Prostate gland (tissue), 2 donors: ENCODE measurements at regions not wholly inside any gene's neighbourhood (a gene's known extent, or its start where the extent isn't known, plus 50 kb on each side); places are given as distances from the start of the nearest gene placed in this dataset.

Source experiments
- DNase-seq: peaks from one replicate; pipeline ENCODE4 v3.0.0-alpha.2; 2019; ENCODE audit warnings: low spot score
- H3K27ac ChIP-seq, 2 donors: fragments of 200-600 bp; sonication (generic); 2 replicates each; pipeline ENCODE4 v1.5.1; 2017 to 2019
- H3K27me3 ChIP-seq: fragments of 200-600 bp; sonication (generic); replicated peaks from 2 replicates; pipeline ENCODE4 v1.5.1; 2019; ENCODE audit not compliant: insufficient read depth
- H3K36me3 ChIP-seq, 2 donors: fragments of 200-600 bp; sonication (generic); 1 replicate in 1 of 2; 2 replicates in 1 of 2; pipeline versions ENCODE4 v1.5.1 to v1.8.1; 2017 to 2019
- H3K4me1 ChIP-seq: fragments of 200-600 bp; sonication (generic); replicated peaks from 2 replicates; pipeline ENCODE4 v1.5.1; 2019
- H3K4me3 ChIP-seq, 2 donors: fragments of 200-600 bp; sonication (generic); 2 replicates each; pipeline ENCODE4 v1.5.1; 2017 to 2019
- H3K9me3 ChIP-seq: fragments of 200-600 bp; sonication (generic); 2 replicates; pipeline ENCODE4 v1.5.1; 2017
- POLR2A ChIP-seq: fragments of 450-650 bp; IDR thresholded peaks from one replicate; pipeline ENCODE4 v1.6.1; 2016; ENCODE audit warnings: antibody characterized with exemption, mild to moderate bottlenecking
- POLR2AphosphoS5 ChIP-seq: sonication (generic); formaldehyde crosslinking; IDR thresholded peaks from one replicate; pipeline ENCODE4 v1.6.1; 2017; ENCODE audit warnings: antibody characterized with exemption
- WGBS: methylation state at CpG from one replicate; pipeline ENCODE4 v1.1.5; 2018; 5-methylcytosine and 5-hydroxymethylcytosine counted together
- intact Hi-C: fragments of 100-400 bp; cut with DNase I; formaldehyde crosslinking; loops from one replicate; pipeline ENCODE4 v1.14.2; 2022
- TF ChIP-seq, protein P1 (sequence below), 4 experiments: fragments of 200-600 bp in 2 of 4; fragments of 450-650 bp in 2 of 4; sonication (generic) in 2 of 4; IDR thresholded peaks; 1 replicate in 3 of 4; 2 replicates in 1 of 4; pipeline ENCODE4 v1.5.1; 2016 to 2019; ENCODE audit warnings: antibody characterized with exemption in 4 of 4, mild to moderate bottlenecking in 2 of 4, moderate library complexity in 2 of 4

DNA sequence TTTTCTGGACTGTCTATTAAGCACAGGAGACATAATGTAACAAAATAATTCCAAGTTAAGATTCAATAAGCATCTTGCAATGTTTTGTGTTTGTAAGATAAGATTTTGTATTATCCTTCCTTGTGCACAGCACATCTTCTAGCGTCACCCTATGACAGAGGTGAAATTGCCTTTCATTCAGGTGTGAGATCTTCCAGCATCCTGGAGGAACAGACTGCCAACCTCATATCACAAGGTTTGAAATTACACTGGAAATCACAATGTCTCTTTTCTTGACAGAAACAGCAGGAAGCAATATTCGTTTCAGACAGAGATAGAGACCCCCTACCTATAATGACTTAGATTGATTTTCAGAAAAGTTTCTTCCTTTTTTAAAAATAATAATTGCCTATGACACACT, 668.6 kb downstream of the GABRG1 start:
- TF ChIP-seq, protein P1, sequence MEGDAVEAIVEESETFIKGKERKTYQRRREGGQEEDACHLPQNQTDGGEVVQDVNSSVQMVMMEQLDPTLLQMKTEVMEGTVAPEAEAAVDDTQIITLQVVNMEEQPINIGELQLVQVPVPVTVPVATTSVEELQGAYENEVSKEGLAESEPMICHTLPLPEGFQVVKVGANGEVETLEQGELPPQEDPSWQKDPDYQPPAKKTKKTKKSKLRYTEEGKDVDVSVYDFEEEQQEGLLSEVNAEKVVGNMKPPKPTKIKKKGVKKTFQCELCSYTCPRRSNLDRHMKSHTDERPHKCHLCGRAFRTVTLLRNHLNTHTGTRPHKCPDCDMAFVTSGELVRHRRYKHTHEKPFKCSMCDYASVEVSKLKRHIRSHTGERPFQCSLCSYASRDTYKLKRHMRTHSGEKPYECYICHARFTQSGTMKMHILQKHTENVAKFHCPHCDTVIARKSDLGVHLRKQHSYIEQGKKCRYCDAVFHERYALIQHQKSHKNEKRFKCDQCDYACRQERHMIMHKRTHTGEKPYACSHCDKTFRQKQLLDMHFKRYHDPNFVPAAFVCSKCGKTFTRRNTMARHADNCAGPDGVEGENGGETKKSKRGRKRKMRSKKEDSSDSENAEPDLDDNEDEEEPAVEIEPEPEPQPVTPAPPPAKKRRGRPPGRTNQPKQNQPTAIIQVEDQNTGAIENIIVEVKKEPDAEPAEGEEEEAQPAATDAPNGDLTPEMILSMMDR (IDR thresholded peaks at IDR 0.05) = no peak
- TF ChIP-seq POLR2AphosphoS5 (no peak), POLR2A (no peak)
- H3K4me3 ChIP-seq = no peak overlapping the region
- WGBS = 78% methylated on average over 2 of the region's 2 CpGs
- H3K27ac ChIP-seq = no peak overlapping the region
- no peaks in the 10 kb centered on the region for H3K27me3 ChIP-seq
- intact Hi-C loops = no loop called here
- DNase-seq = no peak
- H3K9me3 ChIP-seq = no peaks in the 10 kb centered on the region
- H3K4me1 ChIP-seq = no peaks in the 10 kb centered on the region
- no peaks in the 10 kb centered on the region for H3K36me3 ChIP-seq

DNA sequence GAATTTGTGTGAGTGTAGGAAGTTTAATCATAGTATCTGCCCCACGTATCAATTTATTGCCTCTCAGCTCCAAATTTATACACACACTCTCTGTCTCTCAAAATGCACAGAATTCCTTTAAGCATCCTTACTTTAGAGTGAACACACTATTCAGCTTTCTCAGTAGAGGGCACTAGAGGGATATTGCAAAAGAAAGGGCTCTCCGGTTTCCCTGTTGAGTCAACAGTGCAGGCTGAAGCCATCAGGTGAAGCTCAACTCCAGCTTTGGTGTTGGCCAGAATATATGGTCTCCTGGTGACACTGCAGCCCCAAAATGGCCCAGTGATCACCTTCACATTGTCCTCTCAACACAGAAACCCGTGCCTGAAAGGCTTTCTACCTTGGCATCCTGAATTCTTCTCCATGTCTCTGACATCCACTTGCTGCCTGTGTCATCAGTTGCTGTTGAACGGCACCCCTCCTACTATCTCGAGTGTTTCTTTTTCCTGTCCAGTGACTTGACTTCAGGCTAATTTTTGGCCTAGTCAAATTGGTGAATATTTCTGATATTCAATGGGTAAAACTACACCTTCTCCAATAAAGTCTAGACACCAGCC, 670.5 kb downstream of the GABRG1 start:
- Histone ChIP-seq H3K36me3 (no peaks in the 10 kb centered on the region), H3K27ac (no peak overlapping the region), H3K4me1 (no peaks in the 10 kb centered on the region), H3K27me3 (no peaks in the 10 kb centered on the region), H3K9me3 (no peaks in the 10 kb centered on the region), H3K4me3 (no peak overlapping the region)
- DNase-seq = no peak
- no peak for TF ChIP-seq POLR2AphosphoS5
- TF ChIP-seq, protein P1 (IDR thresholded peaks at IDR 0.05) = peak in 2 of 4 experiments; percentile 10 to 14
- intact Hi-C loops = no loop called here
- WGBS = 42% methylated on average over 5 of the region's 5 CpGs

DNA sequence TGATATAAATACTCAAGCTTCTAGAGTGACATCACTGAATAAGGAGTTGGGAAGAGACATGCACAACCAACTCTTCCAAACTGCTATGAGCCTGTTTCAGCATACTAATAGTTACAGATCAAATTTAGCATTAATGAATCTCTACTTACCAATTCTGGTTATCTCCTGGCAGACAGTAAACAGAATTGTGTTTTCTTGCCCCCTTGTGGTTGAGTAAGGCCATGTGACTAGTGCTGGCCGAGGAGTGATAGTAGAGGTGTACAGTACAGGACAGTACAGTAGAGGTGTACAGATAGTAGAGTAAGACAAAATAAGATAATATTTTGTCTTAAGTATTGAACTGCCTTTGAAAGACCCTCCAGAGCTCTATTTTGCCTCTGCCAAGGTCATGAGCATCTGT, 681.4 kb downstream of the GABRG1 start:
- intact Hi-C loops = loop anchor here (10.0 kb wide), 1 partner anchor 678 kb away; no protein-coding TSS in a partner anchor
- Histone ChIP-seq H3K27me3 (no peaks in the 10 kb centered on the region), H3K9me3 (no peaks in the 10 kb centered on the region), H3K4me3 (no peak overlapping the region), H3K27ac (no peak overlapping the region), H3K4me1 (no peaks in the 10 kb centered on the region), H3K36me3 (no peaks in the 10 kb centered on the region)
- 70% methylated on average over 1 of the region's 1 CpG for whole genome bisulfite sequencing
- TF ChIP-seq POLR2A (no peak), POLR2AphosphoS5 (no peak)
- TF ChIP-seq, protein P1 (IDR thresholded peaks at IDR 0.05) = peak in 2 of 4 experiments; percentile 24 to 40
- no peak for DNase-seq

DNA sequence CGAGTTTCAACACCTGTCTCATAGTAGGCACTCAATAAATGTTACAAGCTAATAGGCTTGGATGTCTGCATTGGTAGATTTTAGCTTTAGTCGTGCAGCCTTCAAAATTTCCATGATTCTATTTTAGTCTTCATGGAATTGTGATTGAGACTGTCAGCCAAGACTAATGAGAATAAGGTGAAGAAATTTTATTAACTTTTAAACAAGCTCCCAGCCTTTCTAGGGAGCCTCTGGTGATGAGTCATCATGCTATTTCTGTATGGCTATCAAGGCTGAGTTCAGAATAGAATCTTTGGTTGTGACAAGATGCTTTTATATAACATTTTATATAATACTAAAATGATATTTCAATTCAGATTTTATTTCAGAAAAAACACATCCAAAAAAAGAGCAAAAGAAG, 685.8 kb downstream of the GABRG1 start:
- Histone ChIP-seq H3K36me3 (no peaks in the 10 kb centered on the region), H3K9me3 (no peaks in the 10 kb centered on the region), H3K27ac (no peak overlapping the region), H3K27me3 (no peaks in the 10 kb centered on the region), H3K4me3 (no peak overlapping the region), H3K4me1 (no peaks in the 10 kb centered on the region)
- no peak for TF ChIP-seq POLR2AphosphoS5
- TF ChIP-seq POLR2A = no peak
- TF ChIP-seq, protein P1 (IDR thresholded peaks at IDR 0.05) = no peak
- intact Hi-C loops = no loop called here
- DNase-seq = no peak
- 72% methylated on average over 2 of the region's 2 CpGs for WGBS

DNA sequence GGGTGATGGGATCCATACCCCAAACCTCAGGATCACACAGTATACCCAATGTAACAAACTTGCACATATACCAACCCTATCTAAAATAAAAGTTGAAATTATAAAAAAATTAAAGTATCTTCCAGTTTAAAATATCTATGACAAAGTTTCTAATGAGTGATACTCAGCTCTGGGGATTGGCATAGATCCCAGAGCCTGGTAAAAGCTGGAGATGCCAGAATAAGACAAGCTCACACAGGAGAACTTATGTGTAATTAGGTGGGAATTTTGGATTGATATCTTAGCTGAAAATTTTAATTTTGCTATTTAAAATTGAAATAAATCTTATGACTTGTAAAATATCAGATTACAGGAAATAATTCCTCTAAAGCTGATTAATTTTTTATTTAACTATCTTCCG, 686.5 kb downstream of the GABRG1 start:
- H3K36me3 ChIP-seq = no peaks in the 10 kb centered on the region
- H3K4me1 ChIP-seq = no peaks in the 10 kb centered on the region
- no peak overlapping the region for H3K27ac ChIP-seq
- H3K4me3 ChIP-seq = no peak overlapping the region
- no peaks in the 10 kb centered on the region for H3K27me3 ChIP-seq
- intact Hi-C loops = no loop called here
- DNase-seq = no peak
- no peaks in the 10 kb centered on the region for H3K9me3 ChIP-seq
- TF ChIP-seq, protein P1 (IDR thresholded peaks at IDR 0.05) = no peak
- no peak for TF ChIP-seq POLR2A
- 88% methylated on average over 1 of the region's 1 CpG for WGBS
